ENCODE measurements at regions not wholly inside any gene's neighbourhood (a gene's known extent, or its start where the extent isn't known, plus 50 kb on each side); places are given as distances from the start of the nearest gene placed in this dataset.

GRCh38 chr6:20314866-20315845 is 86.5 kb upstream of the E2F3 start:
- TF ChIP-seq CTCF (optimal IDR thresholded peaks at IDR 0.05 in 1 of 3, IDR thresholded peaks at IDR 0.05 in 1 of 3, conservative IDR thresholded peaks at IDR 0.05 in 1 of 3; ENCODE audit: extremely low read depth in 1 of 3, insufficient read depth in 2 of 3, low read length in 3 of 3) (no peak), EZH2 (IDR thresholded peaks at IDR 0.05; ENCODE audit: low read length) (no peak)
